ENCODE measurements at regions not wholly inside any gene's neighbourhood (a gene's known extent, or its start where the extent isn't known, plus 50 kb on each side); places are given as distances from the start of the nearest gene placed in this dataset.

DNA sequence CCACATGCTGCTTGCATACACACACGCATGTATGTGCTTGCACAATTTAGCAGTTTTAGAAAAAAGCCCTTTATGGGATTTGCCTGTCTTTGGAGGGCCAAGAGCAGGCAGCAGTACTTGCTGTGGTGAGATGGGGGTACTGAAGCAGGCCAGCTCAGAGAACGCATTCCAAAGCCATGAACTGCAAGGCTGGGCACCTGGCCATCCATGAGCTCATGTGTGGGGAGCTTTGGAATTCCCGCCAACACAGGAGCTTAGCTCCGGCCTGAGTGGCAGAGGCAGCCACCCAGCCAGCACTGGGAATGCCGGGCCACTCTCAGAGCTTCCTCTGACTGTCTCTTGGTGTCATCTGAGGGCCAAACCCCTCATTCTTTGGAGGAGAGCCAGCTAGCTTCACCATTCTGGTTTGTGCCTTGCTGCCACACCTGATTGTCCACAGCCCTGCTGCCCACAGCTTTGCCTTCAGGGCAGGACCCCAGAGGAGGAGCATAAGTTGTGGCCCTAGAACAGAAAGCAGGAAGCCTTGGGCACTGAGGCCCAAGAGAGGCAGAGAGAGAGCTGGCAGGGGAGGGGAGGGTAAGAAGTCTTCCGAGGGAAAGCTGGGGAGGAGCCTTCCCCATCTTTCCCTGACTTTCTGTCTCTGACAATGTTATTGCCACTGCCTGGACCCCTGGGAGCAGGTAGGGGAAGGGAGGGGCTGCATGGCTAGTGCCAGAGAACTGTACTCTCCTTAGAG lies 92.1 kb upstream of the POU3F1 start:
- Histone ChIP-seq H3K27me3 (ENCODE audit: control insufficient read depth in 5 of 5, insufficient read depth in 4 of 5, low read length in 5 of 5) (peaks cover 44 to 80% (median 70%) of the 10 kb centered on the region in 5 donors), H3K9ac (ENCODE audit: low read length in 5 of 5) (no peak overlapping the region), H3K36me3 (ENCODE audit: control insufficient read depth in 5 of 5, insufficient read depth in 5 of 5, low read length in 5 of 5) (no peaks in the 10 kb centered on the region), H3K9me3 (ENCODE audit: control insufficient read depth in 5 of 5, low read length in 5 of 5) (no peaks in the 10 kb centered on the region), H3K27ac (ENCODE audit: low read depth, low read length) (no peak overlapping the region), H3K4me3 (ENCODE audit: low read depth in 1 of 5, low read length in 5 of 5) (no peak overlapping the region), H3K4me1 (ENCODE audit: control insufficient read depth in 5 of 5, insufficient read depth in 5 of 5, low read length in 5 of 5) (peaks cover 0 to 13% (median 5%) of the 10 kb centered on the region in 5 donors)

GRCh38 chr1:38137164-38137563 lies 90.6 kb upstream of the POU3F1 start:
- no peaks in the 10 kb centered on the region for H3K36me3 ChIP-seq (ENCODE audit: control insufficient read depth in 5 of 5, insufficient read depth in 5 of 5, low read length in 5 of 5)
- peaks cover 0 to 19% (median 5%) of the 10 kb centered on the region in 5 donors for H3K4me1 ChIP-seq (ENCODE audit: control insufficient read depth in 5 of 5, insufficient read depth in 5 of 5, low read length in 5 of 5)
- H3K4me3 ChIP-seq (ENCODE audit: low read depth in 1 of 5, low read length in 5 of 5) = no peak overlapping the region
- H3K27ac ChIP-seq (ENCODE audit: low read depth, low read length) = no peak overlapping the region
- peaks cover 52 to 83% (median 74%) of the 10 kb centered on the region in 5 donors for H3K27me3 ChIP-seq (ENCODE audit: control insufficient read depth in 5 of 5, insufficient read depth in 4 of 5, low read length in 5 of 5)
- no peaks in the 10 kb centered on the region for H3K9me3 ChIP-seq (ENCODE audit: control insufficient read depth in 5 of 5, low read length in 5 of 5)
- H3K9ac ChIP-seq (ENCODE audit: low read length in 5 of 5) = no peak overlapping the region

GRCh38 chr1:38135625-38136414 lies 89.2 kb upstream of the POU3F1 start:
- no peaks in the 10 kb centered on the region for H3K9me3 ChIP-seq (ENCODE audit: control insufficient read depth in 5 of 5, low read length in 5 of 5)
- H3K36me3 ChIP-seq (ENCODE audit: control insufficient read depth in 5 of 5, insufficient read depth in 5 of 5, low read length in 5 of 5) = no peaks in the 10 kb centered on the region
- H3K4me1 ChIP-seq (ENCODE audit: control insufficient read depth in 5 of 5, insufficient read depth in 5 of 5, low read length in 5 of 5) = peaks cover 0 to 23% (median 5%) of the 10 kb centered on the region in 5 donors
- H3K4me3 ChIP-seq (ENCODE audit: low read depth in 1 of 5, low read length in 5 of 5) = no peak overlapping the region
- H3K27me3 ChIP-seq (ENCODE audit: control insufficient read depth in 5 of 5, insufficient read depth in 4 of 5, low read length in 5 of 5) = peaks cover 50 to 78% (median 69%) of the 10 kb centered on the region in 5 donors
- H3K9ac ChIP-seq (ENCODE audit: low read length in 5 of 5) = no peak overlapping the region
- no peak overlapping the region for H3K27ac ChIP-seq (ENCODE audit: low read depth, low read length)

- Histone ChIP-seq H3K36me3 (ENCODE audit: control insufficient read depth in 5 of 5, insufficient read depth in 5 of 5, low read length in 5 of 5) (no peaks in the 10 kb centered on the region), H3K9me3 (ENCODE audit: control insufficient read depth in 5 of 5, low read length in 5 of 5) (no peaks in the 10 kb centered on the region), H3K9ac (ENCODE audit: low read length in 5 of 5) (no peak overlapping the region), H3K4me1 (ENCODE audit: control insufficient read depth in 5 of 5, insufficient read depth in 5 of 5, low read length in 5 of 5) (peaks cover 0 to 19% (median 5%) of the 10 kb centered on the region in 5 donors), H3K27me3 (ENCODE audit: control insufficient read depth in 5 of 5, insufficient read depth in 4 of 5, low read length in 5 of 5) (peaks cover 37 to 65% (median 57%) of the 10 kb centered on the region in 5 donors), H3K27ac (ENCODE audit: low read depth, low read length) (no peak overlapping the region), H3K4me3 (ENCODE audit: low read depth in 1 of 5, low read length in 5 of 5) (no peak overlapping the region)
These were observed 87.7 kb upstream of the POU3F1 start for GRCh38 chr1:38134294-38134755.

- Histone ChIP-seq H3K36me3 (ENCODE audit: control insufficient read depth in 5 of 5, insufficient read depth in 5 of 5, low read length in 5 of 5) (no peaks in the 10 kb centered on the region), H3K4me1 (ENCODE audit: control insufficient read depth in 5 of 5, insufficient read depth in 5 of 5, low read length in 5 of 5) (peaks cover 0 to 17% (median 2%) of the 10 kb centered on the region in 5 donors), H3K9ac (ENCODE audit: low read length in 5 of 5) (no peak overlapping the region), H3K27me3 (ENCODE audit: control insufficient read depth in 5 of 5, insufficient read depth in 4 of 5, low read length in 5 of 5) (peaks cover 34 to 60% (median 53%) of the 10 kb centered on the region in 5 donors), H3K4me3 (ENCODE audit: low read depth in 1 of 5, low read length in 5 of 5) (no peak overlapping the region), H3K27ac (ENCODE audit: low read depth, low read length) (no peak overlapping the region), H3K9me3 (ENCODE audit: control insufficient read depth in 5 of 5, low read length in 5 of 5) (no peaks in the 10 kb centered on the region)
These were observed 87.2 kb upstream of the POU3F1 start for GRCh38 chr1:38133756-38134155.

DNA sequence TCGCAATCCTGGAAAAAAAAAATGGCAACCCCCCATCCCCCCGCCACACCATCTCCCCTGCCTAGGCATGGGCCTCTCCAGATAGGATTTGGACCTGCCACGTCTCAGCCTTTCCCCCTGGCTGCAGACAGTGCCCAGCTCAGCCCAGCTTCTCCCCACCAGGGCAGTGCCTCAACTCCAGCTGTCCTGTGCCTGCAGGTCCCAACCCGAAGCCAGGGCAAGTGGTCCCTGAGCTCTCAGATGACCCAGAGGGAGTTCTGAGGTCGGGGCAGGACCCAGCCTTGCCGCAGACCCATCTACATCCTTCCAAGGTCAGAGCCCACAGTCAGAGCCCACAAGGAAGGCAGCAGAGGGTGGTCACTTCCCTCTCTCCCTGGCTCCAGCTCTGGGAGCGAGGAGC lies 86.7 kb upstream of the POU3F1 start:
- Histone ChIP-seq H3K4me3 (ENCODE audit: low read depth in 1 of 5, low read length in 5 of 5) (no peak overlapping the region), H3K9ac (ENCODE audit: low read length in 5 of 5) (no peak overlapping the region), H3K4me1 (ENCODE audit: control insufficient read depth in 5 of 5, insufficient read depth in 5 of 5, low read length in 5 of 5) (peaks cover 0 to 13% (median 0%) of the 10 kb centered on the region in 5 donors), H3K27ac (ENCODE audit: low read depth, low read length) (no peak overlapping the region), H3K9me3 (ENCODE audit: control insufficient read depth in 5 of 5, low read length in 5 of 5) (no peaks in the 10 kb centered on the region), H3K27me3 (ENCODE audit: control insufficient read depth in 5 of 5, insufficient read depth in 4 of 5, low read length in 5 of 5) (peaks cover 34 to 55% (median 51%) of the 10 kb centered on the region in 5 donors), H3K36me3 (ENCODE audit: control insufficient read depth in 5 of 5, insufficient read depth in 5 of 5, low read length in 5 of 5) (no peaks in the 10 kb centered on the region)

DNA sequence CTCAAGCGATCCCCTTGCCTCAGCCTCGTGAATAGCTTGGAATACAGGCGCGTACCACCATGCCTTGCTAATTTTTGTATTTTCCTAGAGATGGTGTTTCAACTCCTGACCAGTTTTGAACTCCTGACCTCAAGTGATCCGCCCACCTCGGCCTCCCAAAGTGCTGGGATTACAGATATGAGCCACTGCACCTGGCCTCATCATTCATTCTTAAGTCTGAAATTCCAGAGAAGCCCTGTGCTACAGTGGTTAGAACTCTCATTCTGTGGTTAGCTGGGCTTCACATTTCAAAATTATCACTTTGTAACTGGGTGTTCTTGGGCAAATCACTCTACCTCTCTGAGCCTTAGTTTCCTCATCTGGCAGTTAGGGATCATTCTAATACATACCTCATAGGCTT lies 86.1 kb upstream of the POU3F1 start:
- peaks cover 0 to 12% (median 0%) of the 10 kb centered on the region in 5 donors for H3K4me1 ChIP-seq (ENCODE audit: control insufficient read depth in 5 of 5, insufficient read depth in 5 of 5, low read length in 5 of 5)
- H3K27ac ChIP-seq (ENCODE audit: low read depth, low read length) = no peak overlapping the region
- H3K9me3 ChIP-seq (ENCODE audit: control insufficient read depth in 5 of 5, low read length in 5 of 5) = no peaks in the 10 kb centered on the region
- H3K36me3 ChIP-seq (ENCODE audit: control insufficient read depth in 5 of 5, insufficient read depth in 5 of 5, low read length in 5 of 5) = no peaks in the 10 kb centered on the region
- peaks cover 34 to 53% (median 49%) of the 10 kb centered on the region in 5 donors for H3K27me3 ChIP-seq (ENCODE audit: control insufficient read depth in 5 of 5, insufficient read depth in 4 of 5, low read length in 5 of 5)
- no peak overlapping the region for H3K4me3 ChIP-seq (ENCODE audit: low read depth in 1 of 5, low read length in 5 of 5)
- H3K9ac ChIP-seq (ENCODE audit: low read length in 5 of 5) = no peak overlapping the region

DNA sequence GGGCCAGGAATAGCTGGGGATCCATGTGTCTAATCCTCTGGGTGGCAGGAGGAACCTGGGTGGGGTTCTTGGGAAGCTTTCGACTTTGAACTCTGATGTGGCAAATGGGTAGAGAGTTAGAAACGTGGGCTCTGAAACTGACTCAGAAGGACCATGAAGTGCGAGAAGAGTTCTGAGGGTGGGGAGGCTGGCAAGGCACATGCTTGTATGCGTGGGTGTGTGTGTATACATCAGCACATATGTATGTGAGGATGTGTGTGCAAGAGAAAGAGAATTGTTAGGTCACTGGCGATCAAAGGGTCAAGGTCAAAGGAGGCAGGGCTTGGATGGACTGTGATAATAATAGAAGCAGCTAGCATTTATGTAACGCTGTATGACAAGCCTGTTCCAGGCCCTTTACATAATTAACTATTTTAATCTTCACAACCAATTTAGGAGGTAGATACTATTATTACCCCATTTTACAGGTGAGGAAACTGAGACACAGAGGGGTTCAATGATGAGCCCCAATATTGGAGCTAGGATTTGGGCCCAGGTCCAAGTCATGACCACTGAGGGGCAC lies 84.5 kb upstream of the POU3F1 start:
- no peak overlapping the region for H3K27ac ChIP-seq (ENCODE audit: low read depth, low read length)
- peaks cover 0 to 12% (median 0%) of the 10 kb centered on the region in 5 donors for H3K4me1 ChIP-seq (ENCODE audit: control insufficient read depth in 5 of 5, insufficient read depth in 5 of 5, low read length in 5 of 5)
- peaks cover 29 to 42% (median 38%) of the 10 kb centered on the region in 5 donors for H3K27me3 ChIP-seq (ENCODE audit: control insufficient read depth in 5 of 5, insufficient read depth in 4 of 5, low read length in 5 of 5)
- H3K36me3 ChIP-seq (ENCODE audit: control insufficient read depth in 5 of 5, insufficient read depth in 5 of 5, low read length in 5 of 5) = no peaks in the 10 kb centered on the region
- H3K9me3 ChIP-seq (ENCODE audit: control insufficient read depth in 5 of 5, low read length in 5 of 5) = no peaks in the 10 kb centered on the region
- no peak overlapping the region for H3K9ac ChIP-seq (ENCODE audit: low read length in 5 of 5)
- no peak overlapping the region for H3K4me3 ChIP-seq (ENCODE audit: low read depth in 1 of 5, low read length in 5 of 5)

GRCh38 chr1:38129971-38130370 lies 83.4 kb upstream of the POU3F1 start:
- Histone ChIP-seq H3K4me3 (ENCODE audit: low read depth in 1 of 5, low read length in 5 of 5) (no peak overlapping the region), H3K9me3 (ENCODE audit: control insufficient read depth in 5 of 5, low read length in 5 of 5) (no peaks in the 10 kb centered on the region), H3K36me3 (ENCODE audit: control insufficient read depth in 5 of 5, insufficient read depth in 5 of 5, low read length in 5 of 5) (no peaks in the 10 kb centered on the region), H3K27ac (ENCODE audit: low read depth, low read length) (no peak overlapping the region), H3K27me3 (ENCODE audit: control insufficient read depth in 5 of 5, insufficient read depth in 4 of 5, low read length in 5 of 5) (peaks cover 21 to 32% (median 28%) of the 10 kb centered on the region in 5 donors), H3K9ac (ENCODE audit: low read length in 5 of 5) (no peak overlapping the region), H3K4me1 (ENCODE audit: control insufficient read depth in 5 of 5, insufficient read depth in 5 of 5, low read length in 5 of 5) (peaks cover 0 to 12% (median 0%) of the 10 kb centered on the region in 5 donors)

Data from subcutaneous abdominal adipose tissue (tissue), 5 donors.